ENCODE measurements at regions not wholly inside any gene's neighbourhood (a gene's known extent, or its start where the extent isn't known, plus 50 kb on each side); places are given as distances from the start of the nearest gene placed in this dataset.

DNA sequence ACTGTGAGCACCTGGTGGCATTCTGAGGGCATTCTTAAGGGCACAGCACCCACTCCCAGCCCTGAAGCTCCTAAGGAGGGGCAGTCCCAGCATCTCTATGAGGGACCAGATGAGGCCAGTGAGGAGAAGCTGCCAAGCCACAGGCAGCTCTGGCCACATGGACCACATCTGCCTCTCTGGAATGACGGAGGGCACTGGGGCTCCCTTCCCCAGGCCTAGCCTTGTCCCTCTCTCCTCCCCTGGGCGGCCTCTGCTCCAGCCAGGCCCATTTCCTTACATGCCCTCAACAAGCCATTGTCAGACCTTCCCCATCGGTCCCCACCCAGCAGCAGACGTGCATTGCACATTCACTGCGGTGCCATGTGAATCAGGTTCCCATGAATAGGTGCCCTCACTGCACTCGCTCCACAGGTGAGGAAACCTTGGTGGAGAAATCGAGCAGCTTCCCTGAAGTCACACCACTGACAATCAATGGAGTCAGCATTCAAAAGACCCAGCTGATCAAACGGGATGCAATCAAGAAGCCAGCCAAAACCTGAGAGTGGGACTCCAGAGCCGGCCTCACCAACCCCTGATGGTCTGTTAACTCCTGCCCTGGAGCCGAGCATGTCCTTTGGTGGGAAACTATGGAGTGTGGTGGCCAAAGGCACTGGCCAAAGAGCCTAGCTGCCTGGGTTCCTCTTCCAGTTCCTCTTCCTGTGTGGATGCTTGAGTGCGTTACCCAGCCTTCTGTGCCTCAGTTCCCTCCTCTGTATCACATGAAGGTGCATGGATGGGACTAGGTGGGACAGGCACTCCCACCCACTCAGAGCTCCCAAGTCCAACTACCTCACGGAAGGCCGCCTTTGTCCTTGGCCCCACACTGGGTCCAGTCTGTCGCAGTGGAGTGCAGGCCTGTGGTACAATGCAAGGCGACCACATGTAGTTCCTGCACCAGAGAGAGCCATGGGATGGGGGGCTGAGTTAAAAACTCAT, 147.3 kb downstream of the ZFP36L2 start:
- Histone ChIP-seq H3K4me1 (replicated peaks; ENCODE audit: insufficient read depth) (peaks cover 61% of the 10 kb centered on the region), H3K4me2 (no peak overlapping the region), H3F3A (ENCODE audit: insufficient read depth, low read depth) (peaks cover 45% of the 10 kb centered on the region), H2AFZ (no peak overlapping the region), H3K9me3 (ENCODE audit: insufficient read depth, low read depth) (no peaks in the 10 kb centered on the region), H3K27ac (no peak overlapping the region), H3K27me3 (ENCODE audit: insufficient read depth, low read depth) (no peaks in the 10 kb centered on the region), H3K36me3 (ENCODE audit: low read depth) (0 out of 2 replicates have a peak, but pooled peaks cover 4% of the 10 kb centered on the region), H3K4me3 (no peak overlapping the region), H3K79me2 (ENCODE audit: low read depth) (peaks cover 33% of the 10 kb centered on the region), H4K20me1 (ENCODE audit: insufficient read depth) (no peaks in the 10 kb centered on the region), H3K9me2 (ENCODE audit: insufficient read depth) (no peaks in the 10 kb centered on the region)
- CTCF ChIA-PET: no interaction called here
- intact Hi-C loops (cut with micrococcal nuclease; ENCODE audit: unreplicated experiment): no loop called here
- POLR2A ChIA-PET (ENCODE audit: unreplicated experiment): interaction anchor here (0.6 kb wide), 1 partner anchor 56 kb away, joined by 3 read pairs; no protein-coding TSS in a partner anchor
- no peak for DNase-seq
- no TSS peak for BruUV-seq (replicated peaks)
- TF ChIP-seq, protein P1, sequence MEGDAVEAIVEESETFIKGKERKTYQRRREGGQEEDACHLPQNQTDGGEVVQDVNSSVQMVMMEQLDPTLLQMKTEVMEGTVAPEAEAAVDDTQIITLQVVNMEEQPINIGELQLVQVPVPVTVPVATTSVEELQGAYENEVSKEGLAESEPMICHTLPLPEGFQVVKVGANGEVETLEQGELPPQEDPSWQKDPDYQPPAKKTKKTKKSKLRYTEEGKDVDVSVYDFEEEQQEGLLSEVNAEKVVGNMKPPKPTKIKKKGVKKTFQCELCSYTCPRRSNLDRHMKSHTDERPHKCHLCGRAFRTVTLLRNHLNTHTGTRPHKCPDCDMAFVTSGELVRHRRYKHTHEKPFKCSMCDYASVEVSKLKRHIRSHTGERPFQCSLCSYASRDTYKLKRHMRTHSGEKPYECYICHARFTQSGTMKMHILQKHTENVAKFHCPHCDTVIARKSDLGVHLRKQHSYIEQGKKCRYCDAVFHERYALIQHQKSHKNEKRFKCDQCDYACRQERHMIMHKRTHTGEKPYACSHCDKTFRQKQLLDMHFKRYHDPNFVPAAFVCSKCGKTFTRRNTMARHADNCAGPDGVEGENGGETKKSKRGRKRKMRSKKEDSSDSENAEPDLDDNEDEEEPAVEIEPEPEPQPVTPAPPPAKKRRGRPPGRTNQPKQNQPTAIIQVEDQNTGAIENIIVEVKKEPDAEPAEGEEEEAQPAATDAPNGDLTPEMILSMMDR (conservative IDR thresholded peaks at IDR 0.05): no peak
- no peak for TF ChIP-seq EZH2 (IDR thresholded peaks at IDR 0.05; ENCODE audit: low read depth)

- peaks cover 42% of the 10 kb centered on the region for H3F3A ChIP-seq (ENCODE audit: insufficient read depth, low read depth)
- H3K4me3 ChIP-seq: no peak overlapping the region
- H3K9me3 ChIP-seq (ENCODE audit: insufficient read depth, low read depth): no peaks in the 10 kb centered on the region
- H3K4me1 ChIP-seq (replicated peaks; ENCODE audit: insufficient read depth): peaks cover 59% of the 10 kb centered on the region
- no peaks in the 10 kb centered on the region for H3K27me3 ChIP-seq (ENCODE audit: insufficient read depth, low read depth)
- H3K36me3 ChIP-seq (ENCODE audit: low read depth): 0 out of 2 replicates have a peak, but pooled peaks cover 4% of the 10 kb centered on the region
- no peak overlapping the region for H3K27ac ChIP-seq
- no peaks in the 10 kb centered on the region for H4K20me1 ChIP-seq (ENCODE audit: insufficient read depth)
- H3K79me2 ChIP-seq (ENCODE audit: low read depth): peaks cover 38% of the 10 kb centered on the region
- no peak for DNase-seq
- no peak overlapping the region for H3K4me2 ChIP-seq
- H3K9me2 ChIP-seq (ENCODE audit: insufficient read depth): no peaks in the 10 kb centered on the region
- intact Hi-C loops (cut with micrococcal nuclease; ENCODE audit: unreplicated experiment): no loop called here
- BruUV-seq (replicated peaks): no TSS peak
- ChIA-PET POLR2A (ENCODE audit: unreplicated experiment) (no interaction called here), CTCF (no interaction called here)
- no peak overlapping the region for H2AFZ ChIP-seq
- TF ChIP-seq, protein P1 (conservative IDR thresholded peaks at IDR 0.05): no peak
- TF ChIP-seq EZH2 (IDR thresholded peaks at IDR 0.05; ENCODE audit: low read depth): no peak
These were observed 148.1 kb downstream of the ZFP36L2 start for GRCh38 chr2:43078301-43078700.

DNA sequence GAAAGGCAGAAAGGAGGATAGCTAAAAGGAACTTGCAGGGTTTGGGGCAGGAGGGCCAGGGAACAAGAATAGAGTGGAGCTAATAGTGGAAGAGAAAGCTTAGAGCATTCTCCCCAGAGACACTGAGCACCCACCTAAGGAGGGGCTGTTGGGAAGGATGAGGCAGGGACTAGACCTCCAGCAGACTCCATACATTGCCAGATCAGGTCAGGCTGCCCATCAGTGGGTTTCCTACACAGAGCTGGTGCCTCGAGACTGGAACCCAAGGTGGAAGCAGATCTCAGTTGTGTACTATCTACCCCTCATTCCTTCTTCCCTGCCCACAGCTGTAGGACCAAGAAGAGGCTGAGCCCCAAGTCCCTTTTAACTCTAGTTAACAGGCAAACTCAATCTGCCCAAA, 148.5 kb downstream of the ZFP36L2 start:
- no peaks in the 10 kb centered on the region for H3K9me2 ChIP-seq (ENCODE audit: insufficient read depth)
- no TSS peak for BruUV-seq (replicated peaks)
- no peaks in the 10 kb centered on the region for H3K27me3 ChIP-seq (ENCODE audit: insufficient read depth, low read depth)
- H3K4me2 ChIP-seq: no peak overlapping the region
- intact Hi-C loops (cut with micrococcal nuclease; ENCODE audit: unreplicated experiment): no loop called here
- H3K27ac ChIP-seq: no peak overlapping the region
- no peaks in the 10 kb centered on the region for H4K20me1 ChIP-seq (ENCODE audit: insufficient read depth)
- H3K4me1 ChIP-seq (replicated peaks; ENCODE audit: insufficient read depth): peaks cover 58% of the 10 kb centered on the region
- CTCF ChIA-PET: interaction anchor here (0.6 kb wide), 1 partner anchor 110 kb away, joined by 9 read pairs; no protein-coding TSS in a partner anchor
- peaks cover 38% of the 10 kb centered on the region for H3F3A ChIP-seq (ENCODE audit: insufficient read depth, low read depth)
- H3K4me3 ChIP-seq: no peak overlapping the region
- no peaks in the 10 kb centered on the region for H3K9me3 ChIP-seq (ENCODE audit: insufficient read depth, low read depth)
- no peak for TF ChIP-seq EZH2 (IDR thresholded peaks at IDR 0.05; ENCODE audit: low read depth)
- TF ChIP-seq, protein P1 (conservative IDR thresholded peaks at IDR 0.05): no peak
- peaks cover 41% of the 10 kb centered on the region for H3K79me2 ChIP-seq (ENCODE audit: low read depth)
- POLR2A ChIA-PET (ENCODE audit: unreplicated experiment): interaction anchor here (0.6 kb wide), 1 partner anchor 23 kb away, joined by 4 read pairs; no protein-coding TSS in a partner anchor
- no peak overlapping the region for H2AFZ ChIP-seq
- 0 out of 2 replicates have a peak, but pooled peaks cover 4% of the 10 kb centered on the region for H3K36me3 ChIP-seq (ENCODE audit: low read depth)
- DNase-seq: no peak

Data from PC-9 (cell line).